ENCODE measurements at regions not wholly inside any gene's neighbourhood (a gene's known extent, or its start where the extent isn't known, plus 50 kb on each side); places are given as distances from the start of the nearest gene placed in this dataset.
"Not testable (repeated sequence)": the region's sequence is repeated elsewhere in the genome, so short reads cannot be mapped to it uniquely, and the experiment has no call there.

- H3K27me3 Mint-ChIP-seq = no peaks in the 10 kb centered on the region
- ATAC-seq (ENCODE audit: low read depth in 2 of 2) = no peak
These were observed 1120.0 kb upstream of the CDH10 start for GRCh38 chr5:25764733-25765132.

DNA sequence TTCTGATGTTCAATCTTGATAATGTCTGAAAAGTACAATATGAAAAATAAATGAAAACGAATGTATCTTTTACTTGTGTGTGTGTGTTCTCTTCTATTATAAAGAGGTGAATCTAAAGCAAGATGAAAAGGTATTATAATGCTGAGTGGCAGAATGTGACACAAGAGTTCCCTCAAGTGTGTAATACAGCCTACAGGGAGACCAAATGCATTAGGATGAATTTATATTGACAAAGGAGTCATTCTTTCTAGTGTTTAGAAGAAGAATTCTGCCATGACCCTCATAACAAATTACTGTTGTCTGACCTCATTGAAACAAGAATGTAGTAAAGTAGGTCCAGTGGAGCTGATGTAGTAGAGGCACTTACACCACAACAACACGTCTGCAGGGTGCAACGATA is 1119.0 kb upstream of the CDH10 start:
- Mint-ChIP-seq H3K27me3 (no peaks in the 10 kb centered on the region), H3K4me1 (no peaks in the 10 kb centered on the region)

More at GRCh38 chr5:25764733-25765132, 1120.0 kb upstream of the CDH10 start:
- Mint-ChIP-seq H3K4me1 (no peaks in the 10 kb centered on the region), H3K36me3 (no peaks in the 10 kb centered on the region), H3K9me3 (peaks cover 0 to 10% (median 5%) of the 10 kb centered on the region in 7 donors), H3K27ac (no peak overlapping the region), H3K4me3 (no peak overlapping the region)
- DNase-seq = no peak

DNA sequence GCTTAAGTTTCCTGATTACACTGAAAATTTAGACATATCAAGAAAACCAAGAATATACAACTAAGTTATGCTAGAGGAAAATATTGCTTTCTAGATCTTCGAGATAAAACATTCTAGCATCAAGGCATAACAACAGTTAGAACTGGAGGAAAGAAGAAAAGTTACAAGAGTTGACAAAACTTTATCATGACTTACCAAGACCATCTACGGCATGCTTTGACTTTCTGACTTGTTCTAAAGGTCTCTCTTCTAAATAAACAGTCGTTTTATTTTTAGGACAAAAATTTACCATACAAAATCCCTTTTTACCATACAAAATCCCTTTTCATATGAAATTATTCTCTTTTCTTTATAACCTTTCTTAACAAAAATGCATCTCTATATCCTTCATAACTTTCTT is 1110.1 kb upstream of the CDH10 start:
- ATAC-seq (ENCODE audit: low read depth in 2 of 2) (no peak), DNase-seq (no peak)
- Mint-ChIP-seq H3K4me3 (no peak overlapping the region), H3K4me1 (no peaks in the 10 kb centered on the region), H3K27me3 (no peaks in the 10 kb centered on the region), H3K36me3 (no peaks in the 10 kb centered on the region), H3K27ac (no peak overlapping the region), H3K9me3 (peaks cover 8 to 29% (median 12%) of the 10 kb centered on the region in 7 donors)

More for the DNA sequence above, 1119.0 kb upstream of the CDH10 start:
- H3K27ac Mint-ChIP-seq = no peak overlapping the region
- DNase-seq (no peak), ATAC-seq (ENCODE audit: low read depth in 2 of 2) (no peak)
- H3K4me3 Mint-ChIP-seq = no peak overlapping the region
- peaks cover 0 to 7% (median 3%) of the 10 kb centered on the region in 7 donors for H3K9me3 Mint-ChIP-seq
- H3K36me3 Mint-ChIP-seq = no peaks in the 10 kb centered on the region

GRCh38 chr5:25744908-25745307 is 1100.1 kb upstream of the CDH10 start:
- no peaks in the 10 kb centered on the region for H3K36me3 Mint-ChIP-seq
- H3K4me1 Mint-ChIP-seq = no peaks in the 10 kb centered on the region
- no peak overlapping the region for H3K27ac Mint-ChIP-seq
- no peak for DNase-seq
- peaks cover 0 to 9% (median 4%) of the 10 kb centered on the region in 7 donors for H3K9me3 Mint-ChIP-seq
- H3K27me3 Mint-ChIP-seq = no peaks in the 10 kb centered on the region
- ATAC-seq (ENCODE audit: low read depth in 2 of 2) = no peak
- H3K4me3 Mint-ChIP-seq = no peak overlapping the region

GRCh38 chr5:25716680-25717079 is 1071.9 kb upstream of the CDH10 start:
- Mint-ChIP-seq H3K4me1 (no peaks in the 10 kb centered on the region), H3K9me3 (peaks cover 0 to 10% (median 0%) of the 10 kb centered on the region in 7 donors), H3K27ac (no peak overlapping the region), H3K4me3 (no peak overlapping the region), H3K36me3 (no peaks in the 10 kb centered on the region), H3K27me3 (no peaks in the 10 kb centered on the region)
- ATAC-seq (ENCODE audit: low read depth in 2 of 2) (no peak), DNase-seq (no peak)

- ATAC-seq (ENCODE audit: low read depth in 2 of 2) (no peak), DNase-seq (no peak)
- Mint-ChIP-seq H3K36me3 (no peaks in the 10 kb centered on the region), H3K4me1 (no peaks in the 10 kb centered on the region), H3K4me3 (no peak overlapping the region), H3K9me3 (peaks cover 0 to 3% (median 0%) of the 10 kb centered on the region in 7 donors), H3K27ac (no peak overlapping the region), H3K27me3 (no peaks in the 10 kb centered on the region)
These were observed 1068.5 kb upstream of the CDH10 start for GRCh38 chr5:25713259-25713658.

DNA sequence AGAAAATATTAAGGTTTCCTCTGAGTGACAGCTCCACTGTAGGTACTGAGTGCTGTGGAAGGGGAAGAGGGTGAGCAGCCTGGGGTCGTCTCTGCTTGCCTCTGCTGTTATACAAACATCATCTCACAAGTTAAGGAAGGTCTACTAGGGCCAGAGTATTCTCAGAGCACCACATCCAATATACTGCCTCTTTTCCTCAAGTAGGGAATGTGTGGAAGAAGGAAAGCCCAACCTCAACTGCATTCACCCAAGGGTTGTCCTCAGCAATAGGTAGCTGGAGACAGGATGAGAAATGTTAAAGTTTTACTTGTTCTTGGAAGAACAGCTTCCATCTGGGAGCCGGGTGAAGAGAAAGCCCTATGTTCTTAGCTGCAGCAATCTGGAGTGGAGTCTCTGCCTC is 1062.3 kb upstream of the CDH10 start:
- Mint-ChIP-seq H3K9me3 (peaks cover 0 to 6% (median 0%) of the 10 kb centered on the region in 7 donors), H3K4me3 (no peak overlapping the region), H3K36me3 (no peaks in the 10 kb centered on the region), H3K27ac (no peak overlapping the region), H3K4me1 (no peaks in the 10 kb centered on the region), H3K27me3 (no peaks in the 10 kb centered on the region)
- ATAC-seq (ENCODE audit: low read depth in 2 of 2) = no peak
- no peak for DNase-seq

GRCh38 chr5:25701936-25702335 is 1057.2 kb upstream of the CDH10 start:
- DNase-seq (no peak), ATAC-seq (ENCODE audit: low read depth in 2 of 2) (no peak)
- Mint-ChIP-seq H3K27ac (peak overlapping the region in 1 of 6 donors; percentile 2), H3K9me3 (peaks cover 0 to 10% (median 0%) of the 10 kb centered on the region in 7 donors), H3K27me3 (no peaks in the 10 kb centered on the region), H3K4me3 (no peak overlapping the region), H3K36me3 (no peaks in the 10 kb centered on the region), H3K4me1 (no peaks in the 10 kb centered on the region)

DNA sequence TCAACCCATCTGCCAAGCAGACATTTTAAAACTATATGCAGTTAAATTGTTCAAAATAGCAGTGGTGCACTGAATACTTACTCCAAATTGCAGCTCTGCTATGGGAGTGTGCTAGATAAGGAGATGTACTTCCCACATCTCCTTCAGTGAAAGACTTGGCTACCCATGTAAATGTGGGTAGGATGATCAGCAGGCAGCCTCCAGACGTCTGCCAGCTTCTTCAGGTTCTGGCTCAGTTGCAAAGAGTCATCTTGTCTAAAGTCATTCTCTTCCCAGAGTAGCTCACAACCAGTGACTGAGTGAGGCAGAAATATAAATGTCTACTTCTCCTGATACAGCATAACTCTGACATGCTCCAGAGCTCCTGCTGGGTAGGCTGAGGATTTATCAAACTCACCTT is 1050.0 kb upstream of the CDH10 start:
- Mint-ChIP-seq H3K4me3 (no peak overlapping the region), H3K27ac (no peak overlapping the region), H3K9me3 (peaks cover 0 to 2% (median 0%) of the 10 kb centered on the region in 7 donors), H3K36me3 (no peaks in the 10 kb centered on the region), H3K27me3 (no peaks in the 10 kb centered on the region), H3K4me1 (no peaks in the 10 kb centered on the region)
- DNase-seq (no peak), ATAC-seq (ENCODE audit: low read depth in 2 of 2) (no peak)

DNA sequence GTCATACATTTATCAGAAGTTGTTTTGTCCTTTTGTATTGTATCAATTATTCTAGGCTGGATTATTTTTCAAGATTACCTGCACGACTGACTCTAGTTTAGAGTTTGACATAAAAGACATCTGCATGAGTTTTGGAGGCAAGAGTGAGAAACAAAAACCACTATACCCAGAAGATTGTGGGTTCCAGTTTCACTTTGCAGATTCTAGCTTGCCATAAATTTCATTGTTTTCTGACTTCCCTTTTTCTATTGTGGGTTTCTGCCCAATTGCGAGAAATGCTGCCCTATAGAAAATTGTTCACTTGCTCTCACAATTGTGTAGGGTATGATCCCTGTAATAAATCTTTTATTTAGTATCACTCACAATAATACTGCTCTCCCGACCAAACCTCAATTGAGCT is 1043.4 kb upstream of the CDH10 start:
- no peak overlapping the region for H3K27ac Mint-ChIP-seq
- H3K36me3 Mint-ChIP-seq = no peaks in the 10 kb centered on the region
- ATAC-seq (ENCODE audit: low read depth in 2 of 2) (no peak), DNase-seq (no peak)
- no peak overlapping the region for H3K4me3 Mint-ChIP-seq
- peaks cover 0 to 5% (median 0%) of the 10 kb centered on the region in 7 donors for H3K9me3 Mint-ChIP-seq
- no peaks in the 10 kb centered on the region for H3K27me3 Mint-ChIP-seq
- H3K4me1 Mint-ChIP-seq = no peaks in the 10 kb centered on the region

- DNase-seq = no peak
- H3K4me3 Mint-ChIP-seq = no peak overlapping the region
- peaks cover 0 to 12% (median 7%) of the 10 kb centered on the region in 7 donors for H3K9me3 Mint-ChIP-seq
- no peaks in the 10 kb centered on the region for H3K27me3 Mint-ChIP-seq
- H3K36me3 Mint-ChIP-seq = no peaks in the 10 kb centered on the region
- H3K27ac Mint-ChIP-seq = no peak overlapping the region
- no peaks in the 10 kb centered on the region for H3K4me1 Mint-ChIP-seq
- ATAC-seq (ENCODE audit: low read depth in 2 of 2) = no peak
These were observed 1025.0 kb upstream of the CDH10 start for GRCh38 chr5:25669645-25670401.

DNA sequence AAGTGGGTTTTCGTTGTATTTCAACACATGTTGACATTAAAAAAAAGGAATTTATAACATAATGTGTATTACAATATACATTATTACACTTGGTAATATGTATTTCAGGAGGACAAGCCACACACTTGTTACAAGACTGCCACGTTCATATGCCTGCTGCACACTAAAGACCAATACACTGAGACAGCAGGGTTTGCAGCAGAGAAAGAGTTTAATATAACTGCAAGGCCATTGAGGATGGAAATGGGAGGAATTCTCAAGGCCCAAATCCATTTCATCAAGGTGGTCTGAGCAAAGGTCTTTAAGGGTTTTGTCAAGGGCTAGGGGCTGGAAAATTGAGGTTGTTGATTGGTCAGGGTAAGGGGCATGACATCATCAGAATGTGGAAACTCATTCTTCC is 1017.8 kb upstream of the CDH10 start:
- peaks cover 9 to 15% (median 11%) of the 10 kb centered on the region in 7 donors for H3K9me3 Mint-ChIP-seq

GRCh38 chr5:25650316-25650715 is 1005.5 kb upstream of the CDH10 start:
- H3K4me3 Mint-ChIP-seq; ATAC-seq (ENCODE audit: low read depth in 2 of 2); DNase-seq; H3K27me3 Mint-ChIP-seq; H3K27ac Mint-ChIP-seq; H3K36me3 Mint-ChIP-seq; H3K4me1 Mint-ChIP-seq: not testable (repeated sequence)
- H3K9me3 Mint-ChIP-seq = peaks cover 0 to 26% (median 15%) of the 10 kb centered on the region in 7 donors

More for the DNA sequence above, 1017.8 kb upstream of the CDH10 start:
- Mint-ChIP-seq H3K27ac (no peak overlapping the region), H3K27me3 (no peaks in the 10 kb centered on the region), H3K4me3 (no peak overlapping the region), H3K4me1 (no peaks in the 10 kb centered on the region), H3K36me3 (no peaks in the 10 kb centered on the region)
- DNase-seq = no peak
- ATAC-seq (ENCODE audit: low read depth in 2 of 2) = no peak

DNA sequence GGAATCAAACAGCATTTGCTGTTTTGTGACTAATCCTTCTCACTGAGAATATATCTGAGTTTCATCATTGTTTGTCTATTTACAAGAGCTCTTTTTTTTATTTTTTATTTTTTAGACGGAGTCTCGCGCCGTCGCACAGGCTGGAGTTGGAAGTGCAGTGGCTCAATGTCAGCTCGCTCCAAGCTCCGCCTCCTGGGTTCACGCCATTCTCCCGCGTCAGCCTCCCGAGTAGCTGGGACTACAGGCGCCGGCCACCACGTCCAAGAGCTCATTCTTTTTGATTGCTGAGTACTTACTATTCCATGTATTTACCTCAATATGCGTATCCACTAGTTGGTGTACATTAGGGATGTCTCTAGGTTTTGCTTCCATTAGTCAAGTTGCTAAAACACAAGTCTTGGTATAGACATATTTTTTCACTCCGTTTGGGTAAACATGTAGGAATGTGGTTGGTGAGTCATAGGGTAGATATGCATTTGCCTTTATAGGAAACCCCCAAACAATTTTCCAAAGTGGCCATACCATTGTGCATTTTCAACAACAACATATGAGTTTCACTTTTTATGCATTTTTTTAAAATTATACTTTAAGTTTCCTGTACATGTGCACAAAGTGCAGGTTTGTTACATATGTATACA is 1005.0 kb upstream of the CDH10 start:
- Mint-ChIP-seq H3K27ac (no peak overlapping the region), H3K4me1 (no peaks in the 10 kb centered on the region), H3K4me3 (no peak overlapping the region), H3K9me3 (peaks cover 0 to 24% (median 12%) of the 10 kb centered on the region in 7 donors), H3K36me3 (no peaks in the 10 kb centered on the region), H3K27me3 (no peaks in the 10 kb centered on the region)
- DNase-seq = no peak
- no peak for ATAC-seq (ENCODE audit: low read depth in 2 of 2)

Measured in naive B cell (primary cell).